HEK293 (cell line): ENCODE measurements at regions not wholly inside any gene's neighbourhood (a gene's known extent, or its start where the extent isn't known, plus 50 kb on each side); places are given as distances from the start of the nearest gene placed in this dataset.
"Not testable (repeated sequence)": the region's sequence is repeated elsewhere in the genome, so short reads cannot be mapped to it uniquely, and the experiment has no call there.

Experiments used
- CTCF ChIA-PET: fragments of 350-600 bp; formaldehyde crosslinking; extraction: SDS; loops from one replicate; lab custom pipeline; 2021; ENCODE audit warnings: antibody characterized with exemption; lab: Yijun Ruan, JAX
- POLR2A ChIA-PET: fragments of 300-600 bp; formaldehyde crosslinking; extraction: SDS; loops from one replicate; lab custom pipeline; 2020; ENCODE audit warnings: antibody characterized with exemption, inconsistent platforms; lab: Yijun Ruan, JAX
- H3K27ac ChIP-seq: fragments of 200-500 bp; sonication (Bioruptor generic); 2 replicates; pipeline ENCODE4 v1.5.1; 2014; ENCODE audit warnings: low read depth, low read length, control low read depth, inconsistent platforms; ENCODE audit errors: extremely low read depth
- H3K36me3 ChIP-seq, 2 experiments: fragments of 200-500 bp in 1 of 2; sonication (Bioruptor generic) in 1 of 2; 1 replicate in 1 of 2; 2 replicates in 1 of 2; pipeline ENCODE4 v1.5.1; 2014 to 2017; ENCODE audit warnings: inconsistent platforms in 2 of 2, low read length in 2 of 2; ENCODE audit not compliant: control insufficient read depth in 2 of 2, insufficient read depth in 1 of 2
- H3K4me1 ChIP-seq: fragments of 200-500 bp; sonication (Bioruptor generic); 2 replicates; pipeline ENCODE4 v1.5.1; 2014; ENCODE audit warnings: mild to moderate bottlenecking, low read length, inconsistent platforms; ENCODE audit not compliant: control insufficient read depth, insufficient read depth
- H3K4me3 ChIP-seq: 2 replicates; pipeline ENCODE4 v1.5.1; 2011; ENCODE audit warnings: low read depth, mild to moderate bottlenecking, control low read depth, low read length, moderate library complexity
- H3K9me3 ChIP-seq: fragments of 200-500 bp; sonication (Bioruptor generic); 2 replicates; pipeline ENCODE4 v1.5.1; 2014; ENCODE audit warnings: low read depth, low read length, inconsistent platforms; ENCODE audit not compliant: control insufficient read depth, insufficient read depth
- AEBP2 ChIP-seq: fragments of 450-650 bp; formaldehyde crosslinking; IDR thresholded peaks from 2 replicates; pipeline ENCODE4 v1.5.1; 2016; ENCODE audit warnings: missing biosample characterization, missing genetic modification characterization, borderline replicate concordance
- GLI4 ChIP-seq: fragments of 450-650 bp; formaldehyde crosslinking; IDR thresholded peaks from 2 replicates; pipeline ENCODE4 v1.5.1; 2016; ENCODE audit warnings: missing biosample characterization, missing genetic modification characterization
- REST ChIP-seq: fragments of 450-650 bp; formaldehyde crosslinking; IDR thresholded peaks from 2 replicates; pipeline ENCODE4 v1.5.1; 2016; ENCODE audit warnings: missing biosample characterization, missing genetic modification characterization
- SP7 ChIP-seq: fragments of 450-650 bp; formaldehyde crosslinking; IDR thresholded peaks from 2 replicates; pipeline ENCODE4 v1.5.1; 2016; ENCODE audit warnings: missing biosample characterization, missing genetic modification characterization
- TRIM28 ChIP-seq: IDR thresholded peaks from 2 replicates; pipeline ENCODE4 v1.6.1; 2011; ENCODE audit warnings: low read length, control low read depth, borderline replicate concordance
- ZBTB21 ChIP-seq: fragments of 450-650 bp; formaldehyde crosslinking; IDR thresholded peaks from 2 replicates; pipeline ENCODE4 v1.5.1; 2017; ENCODE audit warnings: missing biosample characterization, missing genetic modification characterization
- ZBTB26 ChIP-seq: fragments of 450-650 bp; formaldehyde crosslinking; optimal IDR thresholded peaks from 2 replicates; pipeline ENCODE3; 2016; ENCODE audit warnings: missing biosample characterization, mild to moderate bottlenecking, missing genetic modification characterization
- ZNF10 ChIP-seq: fragments of 450-650 bp; formaldehyde crosslinking; IDR thresholded peaks from 2 replicates; pipeline ENCODE4 v1.5.1; 2017; ENCODE audit warnings: missing biosample characterization, missing genetic modification characterization
- ZNF114 ChIP-seq: fragments of 450-650 bp; formaldehyde crosslinking; IDR thresholded peaks from 2 replicates; pipeline ENCODE4 v1.5.0; 2017; ENCODE audit warnings: missing biosample characterization, missing genetic modification characterization
- ZNF335 ChIP-seq: fragments of 450-650 bp; formaldehyde crosslinking; conservative IDR thresholded peaks from 2 replicates; pipeline ENCODE4 v1.5.1; 2016; ENCODE audit warnings: missing biosample characterization, missing genetic modification characterization
- ZNF394 ChIP-seq: fragments of 450-650 bp; formaldehyde crosslinking; IDR thresholded peaks from 2 replicates; pipeline ENCODE4 v1.5.1; 2016; ENCODE audit warnings: missing biosample characterization, missing genetic modification characterization, mild to moderate bottlenecking, moderate library complexity, borderline replicate concordance
- ZNF398 ChIP-seq: fragments of 450-650 bp; formaldehyde crosslinking; IDR thresholded peaks from 2 replicates; pipeline ENCODE4 v1.5.1; 2017; ENCODE audit warnings: missing biosample characterization, missing genetic modification characterization
- ZNF600 ChIP-seq: fragments of 450-650 bp; formaldehyde crosslinking; IDR thresholded peaks from 2 replicates; pipeline ENCODE4 v1.5.1; 2016; ENCODE audit warnings: missing biosample characterization, missing genetic modification characterization
- ZNF658 ChIP-seq: fragments of 450-650 bp; formaldehyde crosslinking; IDR thresholded peaks from 2 replicates; pipeline ENCODE4; 2016; ENCODE audit warnings: missing biosample characterization, missing genetic modification characterization
- ZNF776 ChIP-seq: fragments of 450-650 bp; formaldehyde crosslinking; IDR thresholded peaks from 2 replicates; pipeline ENCODE4 v1.5.0; 2017; ENCODE audit warnings: missing biosample characterization, missing genetic modification characterization, borderline replicate concordance
- ZNF843 ChIP-seq: fragments of 450-650 bp; formaldehyde crosslinking; IDR thresholded peaks from 2 replicates; pipeline ENCODE4 v1.5.1; 2016; ENCODE audit warnings: missing biosample characterization, missing genetic modification characterization
- TF ChIP-seq, protein P1 (sequence below): fragments of 450-650 bp; formaldehyde crosslinking; IDR thresholded peaks from 2 replicates; pipeline ENCODE4 v1.5.1; 2016; ENCODE audit warnings: missing biosample characterization, missing genetic modification characterization
- TF ChIP-seq, protein P2 (sequence below): fragments of 450-650 bp; formaldehyde crosslinking; IDR thresholded peaks from 2 replicates; pipeline ENCODE4 v1.5.0; 2017; ENCODE audit warnings: missing biosample characterization, missing genetic modification characterization, borderline replicate concordance

DNA sequence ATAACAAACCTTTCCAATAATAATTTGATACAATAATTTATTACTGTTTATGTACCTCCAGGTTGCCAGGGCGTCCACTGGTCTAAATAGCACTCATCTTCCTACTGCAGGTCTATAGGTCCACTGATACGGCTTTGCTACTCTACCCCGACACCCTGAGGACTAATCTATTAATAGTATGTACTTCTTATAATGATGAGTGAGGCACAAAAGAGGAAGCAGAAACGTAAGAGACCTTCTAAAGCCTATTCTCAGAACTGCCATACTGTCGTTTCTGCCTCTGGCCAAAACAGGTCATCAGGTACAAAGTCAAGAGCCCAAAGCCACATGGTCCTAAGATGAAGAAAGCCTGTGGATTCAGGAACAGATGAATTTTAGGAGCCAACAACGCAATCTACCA is 163.2 kb upstream of the GRM7 start (continued):
- TF ChIP-seq REST (tag by site-specific recombination): no peak
- TF ChIP-seq ZNF776 (tag by site-specific recombination): no peak
- TF ChIP-seq ZNF658: no peak
- no peak for TF ChIP-seq SP7 (tag by site-specific recombination)
- no peak for TF ChIP-seq ZNF114 (tag by site-specific recombination)

DNA sequence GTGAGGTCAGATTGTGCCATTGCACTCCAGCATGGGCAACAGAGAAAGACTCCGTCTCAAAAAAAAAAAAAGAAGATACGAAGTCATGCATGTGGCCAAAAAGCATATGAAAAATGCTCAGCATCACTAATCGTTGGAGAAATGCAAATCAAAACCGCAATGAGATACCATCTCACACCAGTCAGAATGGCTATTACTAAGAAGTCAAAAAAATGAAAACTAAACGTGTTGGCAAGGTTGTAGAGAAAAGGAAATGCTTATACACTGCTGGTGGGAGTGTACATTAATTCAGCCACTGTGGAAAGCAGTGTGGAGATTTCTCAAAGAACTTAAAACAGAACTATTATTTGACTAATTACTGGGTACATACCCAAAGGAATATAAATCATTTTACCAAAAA is 156.1 kb upstream of the GRM7 start:
- H3K4me3 ChIP-seq, H3K36me3 ChIP-seq, H3K4me1 ChIP-seq, CTCF ChIA-PET, H3K27ac ChIP-seq, H3K9me3 ChIP-seq, POLR2A ChIA-PET: not testable (repeated sequence)

DNA sequence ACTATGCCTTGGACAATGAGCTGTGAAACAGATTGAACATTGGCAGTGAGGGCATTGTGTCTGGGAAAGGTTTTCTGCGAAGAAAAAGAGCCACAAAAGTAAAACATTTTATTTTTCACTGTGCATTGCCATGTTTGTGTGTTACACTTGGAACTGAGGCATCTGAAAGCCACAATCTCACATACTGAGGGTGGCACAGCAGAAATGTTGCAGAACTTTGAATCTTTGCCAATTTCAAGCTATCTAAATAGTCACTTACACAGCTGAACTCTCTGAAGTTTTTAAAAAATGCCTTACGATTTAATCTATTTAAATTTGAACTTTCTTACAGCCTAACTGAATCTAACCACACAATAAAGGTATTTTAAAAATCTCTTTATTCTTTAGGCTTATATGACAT is 154.1 kb upstream of the GRM7 start:
- no peak overlapping the region for H3K4me3 ChIP-seq
- ChIA-PET CTCF (no interaction called here), POLR2A (no interaction called here)
- no peaks in the 10 kb centered on the region for H3K36me3 ChIP-seq
- no peaks in the 10 kb centered on the region for H3K9me3 ChIP-seq
- TF ChIP-seq, protein P1, sequence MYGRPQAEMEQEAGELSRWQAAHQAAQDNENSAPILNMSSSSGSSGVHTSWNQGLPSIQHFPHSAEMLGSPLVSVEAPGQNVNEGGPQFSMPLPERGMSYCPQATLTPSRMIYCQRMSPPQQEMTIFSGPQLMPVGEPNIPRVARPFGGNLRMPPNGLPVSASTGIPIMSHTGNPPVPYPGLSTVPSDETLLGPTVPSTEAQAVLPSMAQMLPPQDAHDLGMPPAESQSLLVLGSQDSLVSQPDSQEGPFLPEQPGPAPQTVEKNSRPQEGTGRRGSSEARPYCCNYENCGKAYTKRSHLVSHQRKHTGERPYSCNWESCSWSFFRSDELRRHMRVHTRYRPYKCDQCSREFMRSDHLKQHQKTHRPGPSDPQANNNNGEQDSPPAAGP (tag by site-specific recombination): no peak
- no peak for TF ChIP-seq GLI4 (tag by site-specific recombination)
- no peak for TF ChIP-seq TRIM28
- TF ChIP-seq ZBTB26 (tag by site-specific recombination): no peak
- no peak for TF ChIP-seq ZNF843 (tag by site-specific recombination)
- no peak for TF ChIP-seq ZNF394 (tag by site-specific recombination)
- TF ChIP-seq ZBTB21 (tag by site-specific recombination): no peak
- no peak for TF ChIP-seq AEBP2 (tag by site-specific recombination)
- TF ChIP-seq, protein P2, sequence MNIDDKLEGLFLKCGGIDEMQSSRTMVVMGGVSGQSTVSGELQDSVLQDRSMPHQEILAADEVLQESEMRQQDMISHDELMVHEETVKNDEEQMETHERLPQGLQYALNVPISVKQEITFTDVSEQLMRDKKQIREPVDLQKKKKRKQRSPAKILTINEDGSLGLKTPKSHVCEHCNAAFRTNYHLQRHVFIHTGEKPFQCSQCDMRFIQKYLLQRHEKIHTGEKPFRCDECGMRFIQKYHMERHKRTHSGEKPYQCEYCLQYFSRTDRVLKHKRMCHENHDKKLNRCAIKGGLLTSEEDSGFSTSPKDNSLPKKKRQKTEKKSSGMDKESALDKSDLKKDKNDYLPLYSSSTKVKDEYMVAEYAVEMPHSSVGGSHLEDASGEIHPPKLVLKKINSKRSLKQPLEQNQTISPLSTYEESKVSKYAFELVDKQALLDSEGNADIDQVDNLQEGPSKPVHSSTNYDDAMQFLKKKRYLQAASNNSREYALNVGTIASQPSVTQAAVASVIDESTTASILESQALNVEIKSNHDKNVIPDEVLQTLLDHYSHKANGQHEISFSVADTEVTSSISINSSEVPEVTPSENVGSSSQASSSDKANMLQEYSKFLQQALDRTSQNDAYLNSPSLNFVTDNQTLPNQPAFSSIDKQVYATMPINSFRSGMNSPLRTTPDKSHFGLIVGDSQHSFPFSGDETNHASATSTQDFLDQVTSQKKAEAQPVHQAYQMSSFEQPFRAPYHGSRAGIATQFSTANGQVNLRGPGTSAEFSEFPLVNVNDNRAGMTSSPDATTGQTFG (tag by site-specific recombination): no peak
- no peak for TF ChIP-seq ZNF10
- TF ChIP-seq ZNF398 (tag by site-specific recombination): no peak
- TF ChIP-seq ZNF335 (tag by site-specific recombination): no peak
- TF ChIP-seq ZNF600 (tag by site-specific recombination): no peak
- no peaks in the 10 kb centered on the region for H3K4me1 ChIP-seq
- H3K27ac ChIP-seq: no peak overlapping the region
